Left lung (tissue), 4 donors: ENCODE measurements at regions not wholly inside any gene's neighbourhood (a gene's known extent, or its start where the extent isn't known, plus 50 kb on each side); places are given as distances from the start of the nearest gene placed in this dataset.

Experiments used
- ATAC-seq: fragments of 200-7000 bp; cut with Tn5 transposase; one replicate; pipeline ENCODE4 v1.9.1; 2020; ENCODE audit warnings: moderate library complexity
- DNase-seq, 4 donors: peaks; one replicate each; pipeline ENCODE4 v3.0.0-alpha.2; 2013 to 2020
- H3K27ac ChIP-seq, 2 donors: fragments of 200-600 bp; sonication (generic) in 1 of 2; one replicate each; pipeline versions ENCODE4 v1.5.0 to v1.8.0; 2020 to 2021
- H3K27me3 ChIP-seq, 2 donors: fragments of 200-600 bp; sonication (generic) in 1 of 2; one replicate each; pipeline versions ENCODE4 v1.5.0 to v1.8.0; 2020 to 2021
- H3K36me3 ChIP-seq, 2 donors: fragments of 200-600 bp; sonication (generic) in 1 of 2; one replicate each; pipeline versions ENCODE4 v1.5.0 to v1.8.0; 2020 to 2021
- H3K4me1 ChIP-seq, 2 donors: fragments of 200-600 bp; one replicate each; pipeline ENCODE4 v1.8.0; 2021
- H3K4me3 ChIP-seq, 2 donors: fragments of 200-600 bp; sonication (generic) in 1 of 2; one replicate each; pipeline versions ENCODE4 v1.5.0 to v1.8.0; 2020 to 2021; ENCODE audit warnings: mild to moderate bottlenecking in 1 of 2
- H3K9me3 ChIP-seq, 2 donors: fragments of 200-600 bp; sonication (generic) in 1 of 2; one replicate each; pipeline versions ENCODE4 v1.5.0 to v1.8.0; 2020 to 2021
- CTCF ChIP-seq, 2 donors: fragments of 200-600 bp; sonication (generic) in 1 of 2; IDR thresholded peaks; one replicate each; pipeline versions ENCODE4 v1.5.0 to v1.8.0; 2021; ENCODE audit warnings: antibody characterized with exemption in 2 of 2
- intact Hi-C, 2 donors: fragments of 100-400 bp; cut with DNase I; formaldehyde crosslinking; loops; one replicate each; pipeline versions ENCODE4 v1.11.2 to v1.14.2; 2022
- donor health status: DM: no; HTN: yes; CAD: no.
- donor health status: DM: no; HTN: no; CAD: no.

- peak in 2 of 4 donors; percentile 55 to 69 for DNase-seq
- H3K4me3 ChIP-seq = no peak overlapping the region
- H3K27ac ChIP-seq = no peak overlapping the region
- no peak for ATAC-seq
- H3K4me1 ChIP-seq = no peaks in the 10 kb centered on the region
- no peaks in the 10 kb centered on the region for H3K9me3 ChIP-seq
- intact Hi-C loops = no loop called here
- H3K27me3 ChIP-seq = no peaks in the 10 kb centered on the region
- no peaks in the 10 kb centered on the region for H3K36me3 ChIP-seq
- no peak for TF ChIP-seq CTCF (IDR thresholded peaks at IDR 0.05)
Observed at GRCh38 chrX:14476205-14476604, 53.1 kb upstream of the GLRA2 start.

- DNase-seq = no peak
- no peak for TF ChIP-seq CTCF (IDR thresholded peaks at IDR 0.05)
- H3K27me3 ChIP-seq = no peaks in the 10 kb centered on the region
- no peak for ATAC-seq
- H3K4me3 ChIP-seq = no peak overlapping the region
- no peaks in the 10 kb centered on the region for H3K9me3 ChIP-seq
- H3K27ac ChIP-seq = no peak overlapping the region
- intact Hi-C loops = no loop called here
- no peaks in the 10 kb centered on the region for H3K4me1 ChIP-seq
- no peaks in the 10 kb centered on the region for H3K36me3 ChIP-seq
Observed at GRCh38 chrX:14449773-14450172, 79.6 kb upstream of the GLRA2 start.

GRCh38 chrX:14448406-14448805 is 80.9 kb upstream of the GLRA2 start:
- no peak for TF ChIP-seq CTCF (IDR thresholded peaks at IDR 0.05)
- Histone ChIP-seq H3K4me1 (no peaks in the 10 kb centered on the region), H3K27ac (no peak overlapping the region), H3K4me3 (no peak overlapping the region), H3K36me3 (no peaks in the 10 kb centered on the region), H3K27me3 (no peaks in the 10 kb centered on the region), H3K9me3 (no peaks in the 10 kb centered on the region)
- no peak for DNase-seq
- intact Hi-C loops = no loop called here
- no peak for ATAC-seq

- DNase-seq (no peak), ATAC-seq (no peak)
- no peaks in the 10 kb centered on the region for H3K4me1 ChIP-seq
- TF ChIP-seq CTCF (IDR thresholded peaks at IDR 0.05) = no peak
- no peaks in the 10 kb centered on the region for H3K27me3 ChIP-seq
- H3K9me3 ChIP-seq = no peaks in the 10 kb centered on the region
- intact Hi-C loops = no loop called here
- no peak overlapping the region for H3K27ac ChIP-seq
- no peak overlapping the region for H3K4me3 ChIP-seq
- no peaks in the 10 kb centered on the region for H3K36me3 ChIP-seq
Observed at GRCh38 chrX:14440106-14440505, 89.2 kb upstream of the GLRA2 start.

GRCh38 chrX:14427614-14428013 is 101.7 kb upstream of the GLRA2 start:
- no peak for ATAC-seq
- Histone ChIP-seq H3K4me3 (no peak overlapping the region), H3K4me1 (no peaks in the 10 kb centered on the region), H3K36me3 (no peaks in the 10 kb centered on the region), H3K27ac (no peak overlapping the region), H3K27me3 (no peaks in the 10 kb centered on the region), H3K9me3 (no peaks in the 10 kb centered on the region)
- intact Hi-C loops = no loop called here
- DNase-seq = no peak
- TF ChIP-seq CTCF (IDR thresholded peaks at IDR 0.05) = no peak
